Activated CD4-positive, alpha-beta T cell treated with anti-CD3 and anti-CD28 coated beads, Interleukin-2, amount 10 ng/mL, durations not matched to agents 7 days and 5 days (primary cell): ENCODE measurements at regions not wholly inside any gene's neighbourhood (a gene's known extent, or its start where the extent isn't known, plus 50 kb on each side); places are given as distances from the start of the nearest gene placed in this dataset.

Experiments used
- CTCF ChIA-PET: fragments of 350-600 bp; sonication (Branson Sonifier 250); formaldehyde crosslinking; loops from one replicate; lab custom pipeline; 2021; ENCODE audit warnings: antibody characterized with exemption; lab: Charles Lee
- POLR2A ChIA-PET: fragments of 350-600 bp; sonication (Branson Sonifier 250); formaldehyde crosslinking; loops from one replicate; lab custom pipeline; 2021; ENCODE audit warnings: antibody characterized with exemption; lab: Charles Lee
- DNase-seq: peaks from one replicate; pipeline ENCODE4 v3.0.0-alpha.2; 2020
- H3K27ac Mint-ChIP-seq: one replicate; pipeline ENCODE4 v1.8.0; 2021; ENCODE audit warnings: mild to moderate bottlenecking, moderate library complexity, mixed read lengths
- H3K27me3 Mint-ChIP-seq: one replicate; pipeline ENCODE4 v1.8.0; 2021; ENCODE audit warnings: mixed read lengths
- H3K36me3 Mint-ChIP-seq: one replicate; pipeline ENCODE4 v1.8.0; 2021; ENCODE audit warnings: low read depth, mixed read lengths
- H3K4me1 Mint-ChIP-seq: one replicate; pipeline ENCODE4 v1.8.0; 2021; ENCODE audit warnings: mixed read lengths
- H3K4me3 Mint-ChIP-seq: one replicate; pipeline ENCODE4 v1.8.0; 2021; ENCODE audit warnings: mild to moderate bottlenecking, moderate library complexity, mixed read lengths
- H3K9me3 Mint-ChIP-seq: one replicate; pipeline ENCODE4 v1.8.0; 2021; ENCODE audit warnings: mixed read lengths

DNA sequence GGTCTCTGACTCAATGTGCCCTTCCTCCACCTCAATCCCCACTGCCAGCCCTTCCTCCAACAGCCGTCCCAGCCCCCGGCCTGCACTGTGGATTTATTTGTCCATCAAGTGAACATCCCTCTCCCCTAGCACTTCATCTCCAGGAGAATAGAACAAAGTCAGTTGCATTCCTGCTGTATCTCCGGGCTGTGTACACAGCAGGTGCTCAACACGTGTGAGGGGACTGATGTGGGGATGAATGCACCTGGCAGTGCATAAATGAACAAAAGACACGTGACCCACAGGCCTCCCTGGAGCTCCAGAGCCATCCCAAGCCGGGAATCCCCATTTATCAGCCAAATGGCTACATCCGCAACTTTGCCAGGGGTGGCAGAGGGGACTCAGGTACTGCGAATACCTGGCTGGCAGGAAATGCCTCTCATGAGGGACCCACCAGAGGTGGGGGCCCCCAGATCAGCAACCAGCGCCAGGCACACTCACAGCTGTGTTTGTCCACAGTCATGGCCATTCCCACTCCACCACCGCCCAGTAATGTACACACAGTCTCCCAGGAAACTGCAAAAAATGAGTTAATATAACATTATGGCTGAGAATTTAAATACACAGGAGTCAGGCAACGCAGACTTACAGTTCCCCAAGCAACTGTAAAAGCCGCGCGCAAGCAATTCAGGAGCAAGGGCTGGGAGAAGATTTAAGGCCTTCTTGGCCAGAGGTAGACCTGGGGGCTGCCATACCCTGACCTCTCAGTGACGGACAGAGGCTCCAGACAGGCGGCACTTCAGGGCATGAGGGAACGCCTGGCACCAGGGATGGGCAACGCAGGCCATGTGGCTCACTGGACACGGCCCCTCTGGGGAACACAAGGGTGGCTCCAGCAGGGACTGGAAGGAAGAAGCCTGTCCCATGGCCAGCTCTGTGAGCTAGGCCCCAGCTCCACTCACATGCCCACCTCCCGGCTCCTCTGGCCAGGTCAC is 50.3 kb upstream of the TCF20 start:
- ChIA-PET CTCF (interaction anchor here (0.9 kb wide), 1 partner anchor 368 kb away, joined by 3 read pairs; no protein-coding TSS in a partner anchor), POLR2A (no interaction called here)
- DNase-seq: no peak
- peak overlapping the region; percentile 59 for H3K27ac Mint-ChIP-seq
- peaks cover 32% of the 10 kb centered on the region for H3K4me1 Mint-ChIP-seq
- peaks cover 3% of the 10 kb centered on the region for H3K36me3 Mint-ChIP-seq
- no peak overlapping the region for H3K4me3 Mint-ChIP-seq
- peaks cover 5% of the 10 kb centered on the region for H3K9me3 Mint-ChIP-seq
- no peaks in the 10 kb centered on the region for H3K27me3 Mint-ChIP-seq
